K562 (cell line): ENCODE measurements at regions not wholly inside any gene's neighbourhood (a gene's known extent, or its start where the extent isn't known, plus 50 kb on each side); places are given as distances from the start of the nearest gene placed in this dataset.

ENCODE experiments used
- ATAC-seq: fragments of 200-7000 bp; cut with Tn5 transposase; 3 replicates; pipeline ENCODE4 v1.9.1; 2020; ENCODE audit warnings: moderate library complexity
- BruUV-seq: library from RNA; stranded (reverse); fragments of 400-500 nt; replicated peaks from 2 replicates; lab custom pipeline; 2021; lab: Mats Ljungman, UMichigan
- CTCF ChIA-PET: fragments of 300-600 bp; formaldehyde crosslinking; extraction: SDS; loops from one replicate; lab custom pipeline; 2021; ENCODE audit warnings: low intra/inter-chr PET ratio; lab: Yijun Ruan, JAX
- POLR2A ChIA-PET: fragments of 300-600, 350-650 bp; sonication (Branson Sonifier 250); formaldehyde crosslinking; extraction: SDS; loops from one replicate; lab custom pipeline; 2021; ENCODE audit warnings: antibody characterized with exemption, inconsistent platforms; lab: Yijun Ruan, JAX
- DNase-seq, 4 experiments: peaks; one replicate each; pipeline versions ENCODE4 v3.0.0 to v3.0.0-alpha.2; 2011 to 2018; ENCODE audit warnings: low spot score in 3 of 4, mixed read lengths in 3 of 4; ENCODE audit errors: extremely low read depth in 1 of 4
- FAIRE-seq: peaks from 2 replicates; lab custom pipeline; 2011; peaks lifted over from hg19 to GRCh38; lab: Jason Lieb, UNC
- H2AFZ ChIP-seq: 2 replicates; pipeline ENCODE4 v1.6.0; 2011; ENCODE audit warnings: low read depth, low read length, control low read depth, inconsistent platforms
- H3K27ac ChIP-seq: fragments of 200-600 bp; 3 replicates; pipeline ENCODE4 v1.8.0; 2011; ENCODE audit warnings: low read depth, mild to moderate bottlenecking, control low read depth, inconsistent platforms, low read length, moderate library complexity, mixed read lengths; ENCODE audit errors: extremely low read depth
- H3K27me3 ChIP-seq, 2 experiments: fragments of 300-600 bp in 1 of 2; 2 replicates in 1 of 2; 3 replicates in 1 of 2; pipeline versions ENCODE4 v1.6.0 to v1.8.0; 2011; ENCODE audit warnings: inconsistent platforms in 2 of 2, low read length in 2 of 2, mild to moderate bottlenecking in 1 of 2, mixed read lengths in 1 of 2, moderate library complexity in 1 of 2; ENCODE audit not compliant: control insufficient read depth in 2 of 2, insufficient read depth in 2 of 2
- H3K36me3 ChIP-seq: fragments of 300-600 bp; 3 replicates; pipeline ENCODE4 v1.8.0; 2011; ENCODE audit warnings: mild to moderate bottlenecking, low read length, inconsistent platforms; ENCODE audit not compliant: control insufficient read depth, insufficient read depth
- H3K4me1 ChIP-seq, 2 experiments: fragments of 200-600 bp in 1 of 2; replicated peaks in 1 of 2; 2 replicates in 1 of 2; 3 replicates in 1 of 2; pipeline versions ENCODE4 v1.5.1 to v1.8.0; 2011; ENCODE audit warnings: inconsistent platforms in 2 of 2, low read length in 2 of 2, mild to moderate bottlenecking in 1 of 2, mixed read lengths in 1 of 2, moderate library complexity in 1 of 2; ENCODE audit not compliant: control insufficient read depth in 2 of 2, insufficient read depth in 2 of 2
- H3K4me2 ChIP-seq: 2 replicates; pipeline ENCODE4 v1.6.1; 2011; ENCODE audit warnings: low read length, control low read depth, inconsistent platforms, mixed read lengths; ENCODE audit not compliant: insufficient read depth
- H3K4me3 ChIP-seq: fragments of 200-600 bp; sonication (generic), shearing (Covaris generic); 2 replicates; pipeline ENCODE4 v1.5.1; 2016; ENCODE audit warnings: control low read depth, inconsistent platforms
- H3K79me2 ChIP-seq: fragments of 200-600 bp; 3 replicates; pipeline ENCODE4 v1.8.0; 2011; ENCODE audit warnings: low read length, inconsistent platforms; ENCODE audit not compliant: control insufficient read depth, insufficient read depth
- H3K9ac ChIP-seq, 2 experiments: 2 replicates each; pipeline versions ENCODE4 v1.6.0 to v1.6.1; 2011; ENCODE audit warnings: low read depth in 2 of 2, low read length in 2 of 2, control low read depth in 1 of 2, inconsistent platforms in 1 of 2, mild to moderate bottlenecking in 1 of 2, mixed read lengths in 1 of 2; ENCODE audit not compliant: insufficient read depth in 1 of 2
- H3K9me1 ChIP-seq: one replicate; pipeline ENCODE4 v1.6.0; 2011; ENCODE audit warnings: inconsistent platforms, mild to moderate bottlenecking, low read length, moderate library complexity; ENCODE audit not compliant: control insufficient read depth, insufficient read depth
- H3K9me3 ChIP-seq: replicated peaks from 2 replicates; pipeline ENCODE4 v1.5.1; 2011; ENCODE audit warnings: low read depth, low read length, inconsistent platforms; ENCODE audit not compliant: control insufficient read depth, insufficient read depth
- H4K20me1 ChIP-seq: replicated peaks from 2 replicates; pipeline ENCODE4 v1.6.1; 2011; ENCODE audit warnings: low read length, inconsistent platforms, mixed read lengths; ENCODE audit not compliant: control insufficient read depth, insufficient read depth
- BCL6 ChIP-seq: fragments of 250-450 bp; sonication (Bioruptor Pico); IDR thresholded peaks from 2 replicates; pipeline ENCODE4 v1.4.0; 2020
- E2F1 ChIP-seq: sonication (generic); formaldehyde crosslinking; IDR thresholded peaks from 2 replicates; pipeline ENCODE4 v1.8.1; 2023; ENCODE audit warnings: mild to moderate bottlenecking, missing genetic modification reagents, moderate library complexity
- E4F1 ChIP-seq: fragments of 250-450 bp; sonication (Bioruptor Pico); IDR thresholded peaks from 2 replicates; pipeline ENCODE4 v1.5.0; 2021; ENCODE audit warnings: mild to moderate bottlenecking, borderline replicate concordance
- ELK3 ChIP-seq: fragments of 450-650 bp; formaldehyde crosslinking; IDR thresholded peaks from 2 replicates; pipeline ENCODE4 v1.4.0; 2020; ENCODE audit warnings: mild to moderate bottlenecking
- FOXP4 ChIP-seq: sonication (generic); formaldehyde crosslinking; IDR thresholded peaks from 2 replicates; pipeline ENCODE4 v1.8.0; 2022; ENCODE audit warnings: mild to moderate bottlenecking, missing genetic modification reagents, borderline replicate concordance
- IFI16 ChIP-seq: fragments of 250-450 bp; sonication (Bioruptor Pico); IDR thresholded peaks from 2 replicates; pipeline ENCODE4 v2.1.2; 2022; ENCODE audit warnings: mild to moderate bottlenecking, inconsistent platforms
- LEF1 ChIP-seq: fragments of 450-650 bp; IDR thresholded peaks from 2 replicates; pipeline ENCODE4 v1.6.1; 2016; ENCODE audit warnings: mild to moderate bottlenecking
- PRDM10 ChIP-seq: fragments of 450-650 bp; IDR thresholded peaks from 2 replicates; pipeline ENCODE4 v1.6.1; 2018; ENCODE audit not compliant: partially characterized antibody
- TAF9B ChIP-seq: fragments of 450-650 bp; IDR thresholded peaks from 2 replicates; pipeline ENCODE4 v1.6.1; 2018; ENCODE audit warnings: mild to moderate bottlenecking; ENCODE audit not compliant: partially characterized antibody
- U2AF2 ChIP-seq: fragments of 200-400 bp; formaldehyde crosslinking; optimal IDR thresholded peaks from 2 replicates; pipeline ENCODE3; 2017; ENCODE audit warnings: low read depth, mild to moderate bottlenecking, low read length
- ZNF263 ChIP-seq: sonication (generic); formaldehyde crosslinking; IDR thresholded peaks from 2 replicates; pipeline ENCODE4 v1.8.0; 2022; ENCODE audit warnings: mild to moderate bottlenecking, missing genetic modification reagents, borderline replicate concordance
- ZNF507 ChIP-seq: conservative IDR thresholded peaks from 2 replicates; pipeline ENCODE4 v1.6.1; 2017; ENCODE audit warnings: missing genetic modification characterization, missing compliant biosample characterization
- ZNF586 ChIP-seq: fragments of 450-650 bp; formaldehyde crosslinking; conservative IDR thresholded peaks from 2 replicates; pipeline ENCODE4 v1.4.0; 2020; ENCODE audit warnings: mild to moderate bottlenecking, moderate library complexity
- in situ Hi-C: fragments of 300-500 bp; cut with MboI; formaldehyde crosslinking; loops from 4 replicates; pipeline ENCODE4 v1.15.0; 2018; ENCODE audit warnings: inconsistent platforms, mixed read lengths
- intact Hi-C: fragments of 100-400 bp; cut with micrococcal nuclease; formaldehyde crosslinking; loops from 2 replicates; pipeline ENCODE4 v1.14.2; 2022

GRCh38 chr10:20623546-20623945, 273.6 kb downstream of the NEBL start:
- H3K4me2 ChIP-seq: no peak overlapping the region
- ChIA-PET POLR2A (no interaction called here), CTCF (no interaction called here)
- no TSS peak for BruUV-seq
- FAIRE-seq: no peak
- no peaks in the 10 kb centered on the region for H3K9me1 ChIP-seq
- no peaks in the 10 kb centered on the region for H3K9me3 ChIP-seq
- H3K79me2 ChIP-seq: no peaks in the 10 kb centered on the region
- H3K9ac ChIP-seq: no peak overlapping the region
- no peak for ATAC-seq
- no peak overlapping the region for H3K27ac ChIP-seq
- in situ Hi-C loops: no loop called here
- no peaks in the 10 kb centered on the region for H3K36me3 ChIP-seq
- no peaks in the 10 kb centered on the region for H4K20me1 ChIP-seq
- H3K27me3 ChIP-seq: no peaks in the 10 kb centered on the region
- H3K4me3 ChIP-seq: no peak overlapping the region
- intact Hi-C loops: no loop called here
- no peaks in the 10 kb centered on the region for H3K4me1 ChIP-seq
- no peak for DNase-seq
- no peak overlapping the region for H2AFZ ChIP-seq
- TF ChIP-seq ZNF507 (no peak), E4F1 (no peak), ELK3 (no peak), IFI16 (CRISPR knock-in tag) (no peak), LEF1 (no peak), TAF9B (no peak), ZNF263 (CRISPR knock-in tag) (no peak), BCL6 (CRISPR knock-in tag) (no peak), U2AF2 (no peak), E2F1 (CRISPR knock-in tag) (no peak), PRDM10 (no peak), FOXP4 (CRISPR knock-in tag) (no peak), ZNF586 (CRISPR knock-in tag) (no peak)
